Right cardiac atrium (tissue), 5 donors: ENCODE measurements at regions not wholly inside any gene's neighbourhood (a gene's known extent, or its start where the extent isn't known, plus 50 kb on each side); places are given as distances from the start of the nearest gene placed in this dataset.

Experiments
- ATAC-seq, 2 donors: fragments of 200-7000 bp; cut with Tn5 transposase; one replicate each; pipeline versions ENCODE4 v1.8.0 to v1.9.1; 2020; ENCODE audit warnings: moderate library complexity in 2 of 2, mild to moderate bottlenecking in 1 of 2
- DNase-seq, 3 donors: peaks; one replicate each; pipeline ENCODE4 v3.0.0-alpha.2; 2020
- H3K27ac ChIP-seq: one replicate; pipeline ENCODE4 v1.5.1; 2013; ENCODE audit warnings: mild to moderate bottlenecking, low read length, control low read depth, moderate library complexity
- H3K27me3 ChIP-seq: one replicate; pipeline ENCODE4 v1.6.1; 2013; ENCODE audit not compliant: control insufficient read depth, insufficient read depth
- H3K4me1 ChIP-seq: one replicate; pipeline ENCODE4 v1.6.1; 2013; ENCODE audit warnings: low read length; ENCODE audit not compliant: control insufficient read depth, insufficient read depth
- H3K4me3 ChIP-seq: one replicate; pipeline ENCODE4 v1.5.1; 2013; ENCODE audit warnings: low read length, control low read depth
- H3K9me3 ChIP-seq: one replicate; pipeline ENCODE4 v1.6.1; 2013; ENCODE audit warnings: low read length; ENCODE audit not compliant: control insufficient read depth
- WGBS: extraction: QIAGEN DNeasy Blood & Tissue Kit; methylation state at CpG from one replicate; pipeline ENCODE4 v1.1.7; 2013; 5-methylcytosine and 5-hydroxymethylcytosine counted together
- intact Hi-C, 4 donors: fragments of 100-400 bp; cut with DNase I; formaldehyde crosslinking; loops; one replicate each; pipeline versions ENCODE4 v1.11.0 to v1.14.0; 2022 to 2023
- donor health status: healthy with polysubstance abuse.
- donor health status: DM: no; HTN: yes; CAD: no.
- donor health status: DM: no; HTN: no; CAD: no.
- donor health status: DM: no; HTN: yes; CAD: no; lungs with severe emphysema.
- donor health status: DM: yes; HTN: yes; CAD: no.

DNA sequence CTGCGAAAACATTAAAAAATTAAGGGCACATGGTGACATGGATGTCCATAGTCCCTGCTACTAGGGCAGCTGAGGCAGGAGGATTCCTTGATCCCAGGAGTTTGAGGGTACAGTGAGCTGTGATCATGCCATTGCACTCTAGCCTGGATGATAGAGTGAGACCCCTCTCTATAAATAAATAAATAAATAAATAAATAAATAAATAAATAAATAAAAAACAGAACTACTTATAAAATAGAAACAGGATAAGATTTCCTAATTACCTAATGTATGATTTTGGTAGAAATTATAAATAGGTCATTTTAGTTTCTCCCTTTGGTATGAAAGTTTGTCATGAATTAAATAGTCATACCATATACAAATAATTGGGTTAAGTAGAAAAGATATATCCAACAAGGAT is 916.2 kb downstream of the GRIK2 start:
- H3K9me3 ChIP-seq: no peaks in the 10 kb centered on the region
- H3K27me3 ChIP-seq: no peaks in the 10 kb centered on the region
- intact Hi-C loops: no loop called here
- no peaks in the 10 kb centered on the region for H3K4me1 ChIP-seq
- WGBS: 82% methylated on average over 1 of the region's 1 CpG
- no peak overlapping the region for H3K4me3 ChIP-seq
- DNase-seq (no peak), ATAC-seq (no peak)
- H3K27ac ChIP-seq: no peak overlapping the region

DNA sequence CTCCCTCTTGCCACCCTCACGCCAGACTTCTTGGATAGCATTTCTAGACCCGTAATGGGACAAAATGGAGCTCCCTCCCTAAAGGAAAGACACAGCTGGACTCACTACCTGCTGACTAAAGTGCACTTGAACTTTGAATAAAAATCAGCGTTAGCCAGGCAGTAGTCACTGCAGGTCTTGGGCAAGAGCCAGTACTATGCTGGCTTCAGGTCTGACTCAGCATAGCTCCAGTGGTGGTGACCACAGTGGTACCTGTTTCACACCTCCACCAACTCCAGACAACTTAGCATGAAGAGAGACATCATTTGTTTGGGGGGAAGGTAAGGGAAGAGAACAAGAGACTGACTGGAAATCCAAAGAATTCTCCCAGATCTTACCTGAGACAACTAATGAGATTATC is 906.8 kb downstream of the GRIK2 start:
- intact Hi-C loops: no loop called here
- no peaks in the 10 kb centered on the region for H3K4me1 ChIP-seq
- no peaks in the 10 kb centered on the region for H3K9me3 ChIP-seq
- ATAC-seq (no peak), DNase-seq (no peak)
- no peak overlapping the region for H3K27ac ChIP-seq
- H3K27me3 ChIP-seq: no peaks in the 10 kb centered on the region
- no peak overlapping the region for H3K4me3 ChIP-seq
- 77% methylated on average over 3 of the region's 3 CpGs for WGBS

DNA sequence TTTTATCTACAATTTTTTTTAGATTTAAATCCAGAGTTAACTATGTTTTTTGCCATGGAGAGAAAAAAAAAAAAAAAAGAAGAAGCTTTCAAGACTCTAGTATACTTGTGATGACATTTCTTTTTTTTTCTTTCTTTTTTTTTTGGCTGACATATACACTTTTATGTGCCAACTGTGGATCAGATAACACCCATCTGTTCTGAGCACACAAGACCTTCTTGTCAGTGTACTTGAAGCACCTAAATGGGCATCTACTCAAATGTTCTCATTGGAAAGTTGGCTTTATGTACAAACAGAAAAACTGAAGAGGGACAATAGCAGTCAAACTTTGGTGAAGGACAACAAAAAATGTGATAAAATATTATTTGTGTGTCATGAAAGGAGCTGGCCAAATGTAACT is 904.5 kb downstream of the GRIK2 start:
- Histone ChIP-seq H3K27me3 (no peaks in the 10 kb centered on the region), H3K27ac (no peak overlapping the region), H3K4me1 (no peaks in the 10 kb centered on the region), H3K9me3 (no peaks in the 10 kb centered on the region), H3K4me3 (no peak overlapping the region)
- no peak for ATAC-seq
- intact Hi-C loops: no loop called here
- DNase-seq: no peak
